MV-4-11 (cell line): ENCODE measurements at regions not wholly inside any gene's neighbourhood (a gene's known extent, or its start where the extent isn't known, plus 50 kb on each side); places are given as distances from the start of the nearest gene placed in this dataset.

Experiments used
- DNase-seq: peaks from one replicate; lab custom pipeline; 2025; lab: John Stamatoyannopoulos, UW

DNA sequence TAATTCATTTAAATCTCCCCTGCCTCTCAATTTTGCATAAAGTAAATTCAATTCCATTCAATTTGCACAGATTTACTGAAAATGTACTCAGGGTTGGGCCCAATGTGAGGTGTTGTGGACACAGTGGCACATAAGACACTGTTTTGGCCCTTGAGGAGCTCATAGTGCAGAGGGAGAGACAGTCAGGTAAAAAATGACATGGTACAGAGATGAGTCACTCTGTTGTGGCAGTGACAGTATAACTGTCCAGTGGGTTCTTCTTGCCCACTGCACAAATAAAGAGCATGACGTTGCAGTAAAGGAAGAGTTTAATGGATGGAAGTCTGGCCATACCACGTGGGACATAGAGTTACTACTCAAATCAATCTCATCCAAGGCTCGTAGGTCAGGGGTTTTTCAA lies 400.3 kb upstream of the TRIB2 start:
- DNase-seq = no peak

DNA sequence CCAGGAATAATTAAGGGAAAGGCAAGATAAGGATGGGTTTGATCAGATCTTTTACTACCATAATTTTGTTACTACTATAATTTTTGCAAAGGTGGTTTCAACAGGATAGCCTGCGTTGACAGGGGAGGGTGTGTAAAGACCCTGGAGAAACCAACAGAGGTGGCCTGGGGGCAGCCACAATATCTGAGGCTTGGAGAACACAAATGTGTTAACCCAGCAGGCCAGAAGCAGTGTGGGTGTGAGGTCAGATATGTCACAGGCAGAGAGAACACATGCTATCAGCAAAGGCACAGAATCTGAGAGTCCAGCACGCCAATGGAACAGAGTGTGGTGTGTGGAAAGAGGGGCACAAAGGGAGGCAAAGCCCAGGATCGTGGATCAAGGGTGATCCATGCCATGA lies 399.4 kb upstream of the TRIB2 start:
- DNase-seq = no peak

DNA sequence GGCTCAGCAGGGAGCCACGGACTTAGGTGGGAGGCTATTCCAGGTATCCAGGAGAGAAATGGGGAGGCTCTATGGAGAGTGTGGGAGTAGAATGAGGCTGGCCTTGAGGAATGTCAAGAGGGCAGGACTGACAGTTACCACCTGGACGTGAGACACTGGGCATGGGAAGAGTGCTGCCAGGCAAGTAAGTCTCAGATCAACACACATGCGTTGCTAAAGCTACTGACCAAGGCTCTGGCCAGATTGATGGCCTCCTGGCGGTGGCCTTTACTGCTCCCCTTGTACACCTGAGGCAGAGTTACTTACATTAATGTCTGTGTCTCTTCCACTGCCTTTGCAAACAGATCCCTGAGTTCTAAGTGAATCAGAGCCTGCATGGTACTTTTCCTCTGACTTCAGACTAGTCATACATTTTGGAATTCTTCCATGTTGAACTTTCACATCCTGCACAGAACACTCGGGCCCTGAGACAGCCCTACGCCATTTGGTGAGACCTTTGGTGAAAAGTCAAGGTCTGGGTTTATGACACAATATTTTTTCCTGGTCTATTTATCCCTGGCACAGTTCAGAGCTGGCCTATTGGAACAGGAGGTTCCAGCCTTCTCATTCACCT lies 398.8 kb upstream of the TRIB2 start:
- DNase-seq = no peak

DNA sequence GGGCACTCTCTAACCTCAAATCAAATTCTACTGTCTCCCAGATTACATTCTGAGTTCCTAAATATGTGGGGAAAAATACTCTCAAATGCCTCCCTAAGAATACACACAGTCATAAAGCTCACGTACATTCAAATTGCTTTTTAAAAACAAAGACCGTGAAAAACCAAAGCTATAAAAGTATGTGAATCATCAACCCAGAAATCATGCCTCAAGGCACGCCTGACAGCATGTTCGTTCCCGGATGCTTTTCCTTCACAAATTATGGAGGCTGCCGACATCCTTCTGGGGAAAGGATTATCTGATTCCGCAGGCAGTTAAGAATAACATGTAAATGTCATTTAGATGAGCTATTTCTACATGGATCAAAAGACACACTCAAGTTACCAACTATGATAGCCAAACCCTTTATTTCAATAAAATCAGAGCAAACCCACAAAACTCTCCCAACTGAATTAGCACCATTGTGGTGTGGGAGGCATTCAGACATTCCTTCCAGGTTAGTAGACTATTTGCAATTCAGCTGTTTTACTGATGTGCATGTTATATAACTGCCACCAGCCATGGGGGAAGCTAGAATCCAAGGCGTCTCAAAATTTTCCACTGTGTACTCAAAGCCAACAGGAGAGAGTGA lies 398.2 kb upstream of the TRIB2 start:
- DNase-seq = no peak

DNA sequence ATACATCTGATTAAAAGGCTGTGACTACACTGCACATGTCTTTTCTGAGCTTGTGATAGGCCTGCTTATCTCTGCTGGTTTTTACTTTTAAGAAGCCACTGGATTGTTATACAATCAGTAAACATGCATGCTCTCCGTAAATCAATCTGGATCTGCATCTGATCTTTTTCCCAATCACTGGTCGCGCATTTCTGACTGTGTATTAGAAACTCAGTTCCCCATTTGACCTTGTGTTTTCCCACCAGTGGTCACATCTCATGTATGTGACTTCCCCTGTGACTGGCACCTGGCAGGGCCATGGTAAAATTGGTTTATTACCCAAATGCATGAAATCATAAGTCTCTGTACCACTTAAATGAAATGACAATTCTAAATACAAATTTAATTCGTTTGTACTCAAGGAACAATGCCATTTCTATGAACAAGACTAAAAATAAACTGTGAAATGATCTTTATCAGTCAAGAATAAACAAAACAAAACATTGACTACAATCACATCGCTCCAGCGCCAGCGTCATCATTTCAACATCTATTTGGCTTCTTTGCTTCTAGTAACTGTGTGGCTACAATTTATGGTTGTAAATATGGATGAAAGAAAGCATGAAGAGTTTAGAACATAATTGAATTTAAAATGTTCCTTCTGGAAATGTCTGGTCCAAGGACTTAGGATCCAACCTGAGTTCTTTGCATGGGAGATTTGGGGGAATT lies 396.6 kb upstream of the TRIB2 start:
- peak; percentile 2 for DNase-seq

DNA sequence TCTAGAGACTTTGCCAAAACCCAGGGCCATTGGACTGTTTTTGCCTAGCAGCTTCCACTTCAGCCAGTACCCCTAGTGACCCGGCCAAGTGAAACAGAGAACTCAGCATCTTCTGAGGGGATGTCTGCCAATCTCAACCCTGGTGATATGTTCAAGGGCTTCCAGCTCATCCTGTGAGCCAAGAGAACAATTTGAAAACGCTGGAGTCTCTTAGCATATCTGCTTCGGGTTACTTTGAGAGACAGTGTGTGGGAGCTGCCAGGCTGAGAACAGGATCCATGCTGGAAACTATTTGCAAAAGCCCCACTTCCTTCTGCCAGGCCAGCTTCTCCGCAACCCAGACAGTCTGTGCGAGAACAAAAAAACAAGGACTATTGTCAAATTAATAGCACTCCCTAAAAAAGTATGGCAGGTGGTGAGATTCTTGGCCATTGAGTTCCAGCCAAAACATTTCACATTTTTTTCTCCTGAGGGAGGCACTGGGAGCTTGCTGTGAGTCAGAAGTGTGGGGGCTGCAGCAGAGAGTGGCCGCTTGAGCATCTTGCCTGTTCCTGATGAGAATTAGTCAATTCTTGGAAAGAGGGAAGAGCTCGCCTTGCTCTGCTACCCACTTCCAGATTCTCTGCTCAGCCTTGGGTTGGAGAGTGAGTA lies 395.6 kb upstream of the TRIB2 start:
- no peak for DNase-seq

DNA sequence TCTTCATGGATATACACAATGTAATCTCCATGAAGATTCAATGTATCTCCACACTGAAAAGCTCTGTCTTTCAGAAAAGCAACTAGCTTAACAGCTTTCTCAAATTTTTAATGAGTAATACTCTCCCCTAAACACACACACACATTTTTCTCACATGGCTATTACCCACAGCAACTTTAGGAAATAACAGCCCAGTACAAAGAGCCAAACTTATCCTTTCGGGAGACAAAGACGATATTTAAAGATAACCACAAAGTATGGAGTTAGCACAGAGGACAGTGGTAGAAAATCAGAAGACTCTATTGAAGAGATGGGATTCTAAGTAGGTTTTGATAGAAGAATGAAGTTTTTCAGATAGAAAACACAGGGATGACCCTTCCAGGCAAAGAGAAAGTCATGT lies 394.9 kb upstream of the TRIB2 start:
- DNase-seq = no peak

DNA sequence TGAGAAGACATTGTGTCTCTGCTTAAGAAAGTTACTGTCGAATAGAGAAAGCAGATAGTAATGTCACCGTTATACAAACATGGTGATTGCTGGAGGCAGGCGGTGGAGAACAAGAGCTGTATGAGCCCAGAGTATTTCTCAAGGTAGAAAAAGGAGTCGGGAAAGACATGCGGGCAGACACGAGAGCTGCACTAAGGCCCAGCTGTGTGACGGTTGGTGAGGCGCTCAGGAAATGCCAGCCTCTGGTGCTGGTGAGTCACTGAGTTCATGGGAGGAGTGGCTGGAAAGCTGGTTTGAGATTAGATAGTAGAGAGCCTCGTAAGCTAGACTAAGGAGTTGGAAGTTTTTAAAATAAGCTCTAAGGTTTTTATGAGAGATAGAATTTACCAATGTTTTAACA lies 390.9 kb upstream of the TRIB2 start:
- peak; percentile 56 for DNase-seq

DNA sequence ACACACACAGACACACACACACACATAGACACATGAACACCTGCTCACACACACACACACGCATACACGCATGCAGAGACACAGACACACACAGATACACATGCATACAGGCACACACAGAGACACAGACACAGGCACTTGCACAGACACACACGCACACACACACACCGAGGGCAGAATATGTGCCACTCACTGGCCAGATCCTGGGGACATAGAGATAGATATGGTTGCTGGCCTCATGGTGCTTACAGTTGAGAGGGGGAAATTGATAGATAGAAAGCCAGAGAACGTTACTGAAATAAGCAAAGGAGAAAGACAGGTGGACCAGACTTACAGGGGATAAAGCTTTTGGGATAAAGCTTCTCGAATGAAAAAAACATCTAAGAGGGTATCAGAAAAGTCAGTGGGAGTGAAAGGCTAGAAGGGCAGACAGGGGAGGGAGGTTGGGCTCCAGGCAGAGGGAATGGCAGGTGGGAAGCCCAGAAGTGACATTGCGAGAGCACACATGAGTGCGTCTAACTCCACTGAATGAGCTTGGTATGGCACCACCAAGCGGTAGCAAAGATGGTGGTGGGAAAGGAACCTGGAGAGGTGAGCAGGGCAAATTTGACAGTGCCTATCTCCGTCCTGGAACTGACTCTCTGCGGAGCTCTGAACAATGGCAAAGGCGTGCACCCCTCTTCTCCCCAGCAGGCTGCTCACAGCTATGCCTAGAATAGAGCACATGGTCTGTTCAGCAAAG lies 390.1 kb upstream of the TRIB2 start:
- DNase-seq = no peak

DNA sequence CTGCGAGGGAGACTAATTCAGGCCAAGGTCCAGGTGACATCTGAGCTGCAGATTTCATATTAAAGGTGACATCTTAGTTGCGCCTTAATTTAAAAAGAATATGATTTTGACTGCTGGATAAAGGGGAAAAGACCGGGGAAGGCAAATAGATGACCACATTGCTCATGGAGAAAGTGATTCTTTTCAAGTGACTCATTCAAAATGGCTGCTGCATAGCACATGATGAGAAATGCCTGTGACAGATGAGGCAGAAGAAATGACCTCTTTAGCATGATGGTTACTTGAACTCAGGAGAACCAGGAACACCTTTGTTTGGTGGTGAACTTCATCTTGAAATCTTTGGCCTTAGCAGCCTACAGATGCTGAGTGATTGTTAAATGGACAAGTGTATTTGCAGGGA lies 385.8 kb upstream of the TRIB2 start:
- no peak for DNase-seq

DNA sequence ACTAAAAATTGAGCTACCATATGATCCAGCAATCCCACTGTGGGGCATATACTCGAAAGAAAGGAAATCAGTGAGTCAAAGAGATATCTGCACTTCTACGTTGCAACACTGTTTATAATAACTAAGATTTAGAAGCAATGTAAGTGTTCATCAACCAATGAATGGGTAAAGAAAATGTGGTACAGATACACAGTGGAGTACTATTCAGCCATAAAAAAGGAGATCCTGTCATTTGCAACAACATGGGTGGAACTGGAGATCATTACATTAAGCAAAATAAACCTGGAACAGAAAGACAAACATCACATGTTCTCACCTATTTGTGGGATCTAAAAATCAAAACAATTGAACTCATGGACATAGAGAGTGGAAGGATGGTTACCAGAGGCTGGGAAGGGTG lies 385.0 kb upstream of the TRIB2 start:
- DNase-seq = no peak

DNA sequence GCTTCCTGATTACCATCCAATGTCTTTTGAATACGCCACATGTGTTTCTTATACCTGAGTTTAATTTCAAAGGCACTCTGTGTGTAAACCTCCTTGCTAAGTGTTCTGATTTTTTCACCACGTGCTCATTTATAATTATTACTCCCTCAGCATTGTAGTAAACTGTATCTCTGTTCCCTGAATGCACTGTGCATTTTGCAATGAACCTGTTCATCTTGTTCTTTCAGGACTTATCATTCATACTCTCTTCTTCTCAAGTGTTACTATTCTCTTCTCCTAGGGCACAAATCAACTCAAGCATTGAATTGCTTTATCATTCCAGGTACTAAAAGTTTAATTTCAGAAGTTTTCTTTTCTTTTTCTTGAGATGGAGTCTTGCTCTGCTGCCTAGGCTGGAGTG lies 383.4 kb upstream of the TRIB2 start:
- DNase-seq = no peak

DNA sequence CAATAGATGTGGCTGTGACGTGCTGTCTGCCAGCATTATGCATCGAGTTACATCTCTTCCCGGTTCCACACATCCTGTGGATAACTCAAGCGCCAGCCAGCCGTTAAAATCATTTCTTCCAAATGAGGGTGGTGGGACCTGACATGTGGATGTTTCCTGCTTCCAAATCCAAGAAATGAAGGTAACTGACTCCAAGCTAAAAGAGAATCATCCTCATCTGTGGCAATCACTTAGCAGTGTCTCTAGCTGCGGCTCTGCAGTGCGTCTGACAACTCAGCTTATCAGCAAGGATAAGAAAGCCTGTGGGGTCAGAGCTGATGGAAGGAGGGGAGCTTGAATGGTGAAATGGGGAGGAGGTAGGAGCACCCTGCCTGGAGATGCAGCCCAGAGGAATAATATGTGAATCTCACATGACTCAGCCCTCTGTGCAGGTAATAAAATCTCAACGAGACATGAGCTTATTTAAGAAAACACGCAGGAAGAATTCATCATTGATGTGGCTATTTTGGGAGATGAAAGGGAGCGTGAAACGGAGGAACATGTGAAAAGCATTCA lies 382.2 kb upstream of the TRIB2 start:
- DNase-seq = no peak

DNA sequence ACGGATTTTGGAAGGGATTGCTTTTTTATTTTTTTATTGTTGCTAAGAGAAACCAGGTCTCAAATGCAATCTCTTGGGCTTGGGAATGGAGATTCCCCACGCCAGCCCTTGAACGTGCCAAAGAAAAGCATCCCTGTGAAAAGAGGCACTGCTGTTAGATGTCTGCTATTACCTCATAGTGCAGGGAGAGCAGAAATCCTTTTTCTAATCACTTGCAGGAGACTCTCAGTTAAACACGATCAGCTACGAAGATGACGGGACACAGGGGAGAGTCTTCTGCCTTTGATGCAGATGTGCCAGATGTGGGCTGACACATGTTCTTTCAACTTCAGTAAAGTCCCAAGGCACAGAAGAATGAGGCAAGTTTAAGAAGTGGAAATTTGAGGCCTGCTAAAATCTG lies 381.6 kb upstream of the TRIB2 start:
- DNase-seq = no peak

DNA sequence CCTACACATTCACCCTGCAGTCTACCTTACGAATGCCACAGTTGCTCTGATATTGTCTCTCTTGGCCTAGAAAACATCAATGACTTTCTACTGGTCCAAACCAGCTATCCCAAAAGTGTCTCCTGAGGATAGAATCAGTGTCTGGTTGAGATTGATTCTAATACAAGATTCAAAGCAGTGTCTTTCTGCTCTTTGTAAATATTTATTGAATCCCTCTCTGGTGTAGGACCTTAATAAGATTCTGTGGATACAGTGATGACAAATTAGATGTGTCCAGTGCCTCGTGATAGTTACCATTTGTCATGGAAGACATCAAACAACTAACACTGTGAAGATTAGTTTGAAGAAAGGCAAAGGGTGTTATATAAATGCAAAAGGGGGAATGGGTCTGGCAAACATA lies 380.7 kb upstream of the TRIB2 start:
- no peak for DNase-seq

DNA sequence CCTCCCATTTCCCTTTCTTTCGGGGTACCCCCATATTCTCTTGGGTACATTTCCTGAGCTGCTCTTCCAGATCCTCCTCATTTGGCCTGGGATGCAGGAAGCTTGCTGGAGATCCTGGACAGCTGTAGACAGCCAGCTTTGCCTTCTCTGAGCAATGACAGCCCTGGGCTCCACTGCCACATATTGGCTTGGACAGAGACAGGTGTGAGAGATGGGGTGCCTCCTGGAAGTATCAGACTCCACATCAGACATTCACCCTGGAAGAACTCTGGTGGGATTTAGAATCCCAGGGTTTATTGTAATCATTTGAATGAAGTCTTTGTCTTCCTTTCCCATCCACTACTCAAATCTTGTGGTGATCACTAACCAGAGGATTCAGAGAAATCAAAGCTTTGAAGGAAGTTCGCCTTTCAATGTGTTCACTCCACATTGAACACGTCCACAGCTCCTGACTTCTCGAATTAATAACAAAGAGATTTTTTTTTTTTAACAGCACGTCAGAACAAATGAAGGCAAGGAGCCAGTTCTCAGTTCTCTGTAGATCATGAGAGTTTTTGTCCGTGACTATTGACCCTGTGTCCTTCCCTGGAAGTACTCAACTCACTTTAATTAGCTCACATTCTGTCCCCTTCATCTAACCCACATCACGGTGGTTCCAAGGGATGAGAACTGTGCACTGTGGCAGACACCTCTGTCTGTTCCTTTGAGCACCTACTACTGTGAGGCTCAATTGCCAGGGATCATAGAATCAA lies 377.6 kb upstream of the TRIB2 start:
- DNase-seq = no peak

DNA sequence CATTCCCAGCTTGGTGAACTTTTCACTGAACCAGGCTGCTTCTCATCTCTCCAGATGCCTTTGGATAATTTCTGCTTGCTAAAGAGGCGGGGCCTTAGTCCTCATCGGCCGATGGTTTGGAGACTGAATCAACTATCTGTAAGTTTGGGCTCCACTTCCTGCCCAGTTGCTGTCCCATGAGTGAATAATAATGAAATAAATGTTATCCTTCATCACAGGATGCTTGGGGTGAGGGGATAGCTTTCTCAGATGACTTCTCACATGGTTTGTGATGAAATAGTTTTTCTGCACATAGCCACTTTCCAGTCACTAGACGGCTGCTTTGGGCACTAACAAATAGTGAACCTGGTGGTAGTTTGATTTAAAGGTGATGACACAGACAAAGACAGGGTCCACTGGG lies 376.6 kb upstream of the TRIB2 start:
- DNase-seq = no peak

DNA sequence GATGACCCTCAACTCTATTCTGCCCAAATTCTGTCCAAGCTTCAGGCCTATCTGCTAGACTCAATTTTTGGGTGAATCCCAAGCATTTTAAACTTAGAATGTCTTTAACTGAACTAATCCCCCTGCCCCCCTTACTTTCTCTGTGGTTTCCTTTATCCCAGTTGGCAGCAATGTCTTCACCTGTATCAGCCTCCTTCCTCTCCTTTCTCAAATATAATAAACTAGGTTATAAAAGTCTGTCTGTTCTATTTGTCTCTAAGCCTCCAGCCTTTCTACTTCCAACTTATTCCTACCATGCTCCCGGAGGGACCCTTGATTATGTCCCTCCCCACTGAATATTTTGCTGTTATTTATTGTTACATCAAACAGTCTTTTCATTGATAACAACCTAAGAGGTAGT lies 375.5 kb upstream of the TRIB2 start:
- DNase-seq = no peak

DNA sequence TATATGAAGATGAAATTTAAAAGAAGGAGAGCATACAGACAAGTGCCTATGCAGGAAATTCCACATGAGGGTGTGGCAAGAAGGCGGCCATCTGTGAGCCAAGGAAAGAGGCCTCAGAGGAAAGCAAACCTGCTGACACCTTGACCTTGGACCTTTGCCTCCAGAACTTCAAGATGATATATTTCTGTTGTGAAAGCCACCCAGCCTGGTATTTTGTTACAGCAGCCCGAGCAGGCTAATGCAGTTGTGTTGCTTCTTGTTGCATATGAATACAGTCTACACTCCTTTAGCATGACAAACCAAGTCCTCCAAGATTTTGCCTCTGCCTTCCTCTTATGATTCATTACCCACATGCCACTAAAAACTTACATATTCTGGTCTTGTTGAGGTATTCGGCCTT lies 374.8 kb upstream of the TRIB2 start:
- no peak for DNase-seq

DNA sequence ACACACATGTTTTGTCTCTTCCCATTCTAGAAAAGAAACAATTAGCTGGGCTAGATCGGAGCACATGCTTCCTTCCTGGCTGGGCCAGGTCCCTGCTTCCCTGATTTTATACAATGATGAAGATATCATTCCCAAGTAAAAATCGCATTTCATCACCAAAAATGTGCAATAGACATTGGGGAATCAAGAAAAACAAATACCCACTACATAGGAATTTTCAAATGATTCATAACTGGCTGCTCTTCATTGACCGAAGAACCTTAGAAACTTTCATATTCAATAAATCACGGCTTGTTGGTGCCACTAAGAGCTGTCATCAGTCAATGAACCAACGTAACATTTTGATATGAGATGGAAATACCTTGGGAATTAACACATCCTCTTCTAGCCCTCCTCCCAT lies 373.6 kb upstream of the TRIB2 start:
- no peak for DNase-seq

DNA sequence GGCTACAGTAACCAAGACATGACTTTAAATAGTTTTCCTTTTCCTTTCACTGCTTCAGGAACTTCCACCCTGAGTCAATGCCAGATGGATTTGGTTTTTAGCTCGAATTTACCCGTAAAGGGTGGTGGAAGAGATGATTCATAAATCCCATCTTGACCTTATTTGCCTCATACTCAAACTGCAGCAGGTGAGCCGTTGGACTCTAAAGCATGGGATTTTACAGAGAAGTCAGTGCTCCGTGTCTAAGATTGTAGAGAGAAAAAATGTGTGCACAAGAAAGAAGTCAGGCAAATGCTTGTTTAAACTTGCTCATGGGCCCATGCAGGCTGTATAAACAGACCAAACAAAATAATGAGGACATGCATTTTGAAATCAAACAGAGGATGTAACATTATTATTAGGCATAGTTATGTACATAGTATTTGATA lies 369.7 kb upstream of the TRIB2 start:
- DNase-seq = no peak
